GM12892 (cell line): ENCODE measurements at regions not wholly inside any gene's neighbourhood (a gene's known extent, or its start where the extent isn't known, plus 50 kb on each side); places are given as distances from the start of the nearest gene placed in this dataset.

Experiments
- POLR2A ChIP-seq: IDR thresholded peaks from 2 replicates; pipeline ENCODE4 v1.6.1; 2011; ENCODE audit warnings: low read depth, low read length, control low read depth
- POLR2AphosphoS5 ChIP-seq: IDR thresholded peaks from 2 replicates; pipeline ENCODE4 v1.6.1; 2011; ENCODE audit warnings: low read depth, low read length, control low read depth

DNA sequence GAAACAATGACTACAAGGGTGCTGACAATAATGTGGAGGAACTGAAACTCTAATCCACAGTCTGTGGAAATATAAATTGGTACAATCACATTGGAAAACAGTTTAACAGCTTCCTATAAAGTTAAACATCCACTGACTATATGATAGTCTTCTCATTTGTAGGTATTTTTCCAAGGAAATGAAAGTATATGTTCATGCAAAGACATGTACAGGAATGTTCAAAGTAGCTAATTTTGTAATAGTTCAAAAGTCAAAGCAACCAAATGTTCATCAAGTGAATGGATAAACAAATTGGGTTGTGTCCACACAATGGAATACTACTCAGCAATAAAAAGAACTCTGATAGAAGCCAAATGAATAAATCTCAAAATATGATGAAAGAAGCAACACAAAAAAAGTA, 626.0 kb upstream of the IGFBP3 start:
- TF ChIP-seq POLR2AphosphoS5 (no peak), POLR2A (no peak)
